Activated naive CD8-positive, alpha-beta T cell treated with anti-CD3 and anti-CD28 coated beads, Interleukin-2, amount 50 U/mL, for 24 hours (primary cell): ENCODE measurements at regions not wholly inside any gene's neighbourhood (a gene's known extent, or its start where the extent isn't known, plus 50 kb on each side); places are given as distances from the start of the nearest gene placed in this dataset.
"Not testable (repeated sequence)": the region's sequence is repeated elsewhere in the genome, so short reads cannot be mapped to it uniquely, and the experiment has no call there.

Source experiments
- ATAC-seq: fragments of 150-1000 bp; cut with Tn5 transposase; one replicate; pipeline ENCODE4 v1.10.0; 2021
- DNase-seq: peaks from one replicate; pipeline ENCODE4 v3.0.0; 2021
- H3K27ac Mint-ChIP-seq: one replicate; pipeline ENCODE4 v1.8.0; 2021; ENCODE audit warnings: mild to moderate bottlenecking, mixed read lengths
- H3K27me3 Mint-ChIP-seq: one replicate; pipeline ENCODE4 v1.8.0; 2021; ENCODE audit warnings: mixed read lengths
- H3K36me3 Mint-ChIP-seq: one replicate; pipeline ENCODE4 v1.8.0; 2021; ENCODE audit warnings: low read depth, mixed read lengths
- H3K4me1 Mint-ChIP-seq: one replicate; pipeline ENCODE4 v1.8.0; 2021; ENCODE audit warnings: mixed read lengths
- H3K4me3 Mint-ChIP-seq: one replicate; pipeline ENCODE4 v1.8.0; 2021; ENCODE audit warnings: mild to moderate bottlenecking, moderate library complexity, mixed read lengths
- H3K9me3 Mint-ChIP-seq: one replicate; pipeline ENCODE4 v1.8.0; 2021; ENCODE audit warnings: mixed read lengths

DNA sequence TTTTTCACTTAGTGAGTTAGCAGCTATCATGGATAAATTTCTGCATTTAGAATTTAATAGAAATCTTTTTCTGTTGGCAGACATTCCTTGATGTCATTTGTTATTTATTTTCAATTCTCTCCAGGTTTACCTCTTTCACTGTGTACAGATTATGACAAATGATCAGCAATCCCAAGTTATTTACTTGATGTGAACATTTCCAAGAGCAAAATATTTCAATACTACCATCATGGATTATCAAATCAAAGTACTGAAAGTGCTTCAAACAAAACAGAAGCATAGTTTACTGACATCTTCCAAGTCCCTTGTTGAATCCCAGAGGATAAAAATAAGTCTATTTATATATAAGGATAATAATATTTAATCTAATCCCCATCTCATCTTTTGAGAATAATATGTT is 852.2 kb upstream of the CITED2 start:
- Mint-ChIP-seq H3K9me3 (peaks cover 11% of the 10 kb centered on the region), H3K27me3 (no peaks in the 10 kb centered on the region), H3K4me1 (no peaks in the 10 kb centered on the region), H3K27ac (no peak overlapping the region), H3K4me3 (no peak overlapping the region), H3K36me3 (no peaks in the 10 kb centered on the region)
- no peak for DNase-seq
- ATAC-seq: no peak

DNA sequence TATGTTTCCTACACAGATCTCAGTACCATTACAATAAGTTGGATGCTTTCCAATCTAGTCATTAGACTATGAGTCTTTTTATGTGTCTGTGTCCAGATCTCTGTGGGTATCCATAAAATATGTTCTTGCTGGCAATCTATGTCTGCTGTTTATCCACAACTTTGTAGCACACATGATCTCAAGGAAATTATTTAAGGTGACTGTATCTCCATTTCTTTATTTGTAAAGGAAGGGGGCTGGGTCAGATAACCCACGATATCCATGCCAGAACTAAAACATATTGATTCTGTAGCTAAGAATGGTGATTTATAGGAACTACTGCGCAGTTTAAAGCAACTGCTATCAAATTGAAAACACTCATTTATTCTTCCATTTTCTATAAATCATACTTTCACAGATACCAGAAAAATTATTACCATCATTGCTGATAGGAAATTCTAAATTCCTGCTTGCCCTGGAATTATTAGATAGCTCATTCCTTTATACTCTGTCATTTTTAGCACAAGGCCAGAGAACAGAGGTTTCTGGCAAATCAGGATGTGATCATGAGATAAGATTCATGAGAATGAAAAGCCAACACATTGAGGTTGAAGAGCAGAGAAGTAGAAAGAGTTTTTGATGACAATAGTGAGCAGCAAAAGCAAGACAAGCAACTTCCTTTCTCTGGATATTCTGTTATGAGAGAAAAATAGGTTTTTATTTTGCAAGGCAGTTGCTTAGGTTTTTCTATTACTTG is 851.4 kb upstream of the CITED2 start:
- H3K27me3 Mint-ChIP-seq: no peaks in the 10 kb centered on the region
- H3K4me1 Mint-ChIP-seq: no peaks in the 10 kb centered on the region
- DNase-seq (no peak), ATAC-seq (no peak)
- peaks cover 6% of the 10 kb centered on the region for H3K9me3 Mint-ChIP-seq
- no peak overlapping the region for H3K4me3 Mint-ChIP-seq
- H3K36me3 Mint-ChIP-seq: no peaks in the 10 kb centered on the region
- no peak overlapping the region for H3K27ac Mint-ChIP-seq

DNA sequence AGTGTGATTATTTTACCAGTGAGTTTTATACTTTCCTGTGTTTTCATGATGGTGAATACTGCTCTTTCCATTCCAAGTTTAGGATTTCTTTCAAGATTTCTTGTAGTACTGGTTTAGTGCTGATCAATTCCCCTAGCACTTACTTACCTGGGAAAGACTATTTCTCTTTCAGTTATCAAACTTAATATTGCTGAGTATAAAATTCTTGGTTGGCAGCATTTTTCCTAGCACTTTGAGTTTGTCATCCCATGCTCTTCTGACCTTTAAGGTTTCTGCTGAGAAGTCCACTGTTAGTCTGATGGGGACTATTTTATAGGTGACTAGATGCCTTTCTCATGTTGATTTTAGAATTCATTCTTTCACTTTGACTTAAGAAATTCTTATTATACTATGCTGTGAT is 842.8 kb upstream of the CITED2 start:
- Mint-ChIP-seq H3K27ac (no peak overlapping the region), H3K4me3 (no peak overlapping the region), H3K27me3 (no peaks in the 10 kb centered on the region), H3K9me3 (peaks cover 16% of the 10 kb centered on the region), H3K36me3 (no peaks in the 10 kb centered on the region), H3K4me1 (no peaks in the 10 kb centered on the region)
- ATAC-seq (no peak), DNase-seq (no peak)

DNA sequence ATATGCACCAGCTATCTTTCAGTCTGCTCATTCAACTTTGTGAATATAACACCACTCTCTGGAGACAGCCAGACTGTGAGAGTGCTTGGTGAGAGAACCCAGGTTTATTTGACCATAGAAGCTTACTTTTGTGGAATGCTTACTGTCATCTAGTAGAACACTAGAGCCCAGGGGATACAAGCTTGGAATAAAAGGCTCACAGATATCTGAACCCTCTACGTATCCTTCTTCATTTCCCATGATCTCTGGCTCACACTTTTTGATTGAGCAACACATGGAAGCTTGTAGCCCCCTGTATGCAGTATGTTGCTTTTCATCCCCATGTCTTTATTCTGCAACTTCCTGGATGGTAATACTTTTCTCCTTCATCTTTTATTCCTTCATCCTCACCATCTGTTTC is 835.3 kb upstream of the CITED2 start:
- H3K9me3 Mint-ChIP-seq: no peaks in the 10 kb centered on the region
- ATAC-seq (no peak), DNase-seq (no peak)
- H3K4me1 Mint-ChIP-seq: no peaks in the 10 kb centered on the region
- H3K27ac Mint-ChIP-seq: no peak overlapping the region
- no peaks in the 10 kb centered on the region for H3K27me3 Mint-ChIP-seq
- no peak overlapping the region for H3K4me3 Mint-ChIP-seq
- no peaks in the 10 kb centered on the region for H3K36me3 Mint-ChIP-seq

DNA sequence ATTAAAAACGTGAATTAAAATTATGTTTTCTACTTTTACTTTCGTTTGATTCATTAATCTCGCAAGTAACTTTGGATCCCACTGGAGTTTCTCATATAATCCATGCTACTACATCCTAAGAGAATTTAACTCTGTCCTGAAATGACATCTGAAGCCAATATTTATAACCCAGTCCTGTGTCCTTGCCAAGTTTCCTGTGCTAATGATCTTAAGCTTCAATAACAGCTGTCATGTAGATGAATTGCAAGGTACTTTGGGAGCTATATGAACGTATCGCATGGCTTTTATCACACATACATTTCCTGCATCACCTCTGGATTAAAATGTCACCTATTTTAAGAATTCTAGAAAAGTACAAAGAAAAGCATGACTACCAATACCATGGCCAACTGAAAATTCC is 833.8 kb upstream of the CITED2 start:
- Mint-ChIP-seq H3K4me3 (no peak overlapping the region), H3K27me3 (no peaks in the 10 kb centered on the region), H3K27ac (no peak overlapping the region), H3K4me1 (no peaks in the 10 kb centered on the region), H3K36me3 (no peaks in the 10 kb centered on the region), H3K9me3 (no peaks in the 10 kb centered on the region)
- ATAC-seq (no peak), DNase-seq (no peak)

DNA sequence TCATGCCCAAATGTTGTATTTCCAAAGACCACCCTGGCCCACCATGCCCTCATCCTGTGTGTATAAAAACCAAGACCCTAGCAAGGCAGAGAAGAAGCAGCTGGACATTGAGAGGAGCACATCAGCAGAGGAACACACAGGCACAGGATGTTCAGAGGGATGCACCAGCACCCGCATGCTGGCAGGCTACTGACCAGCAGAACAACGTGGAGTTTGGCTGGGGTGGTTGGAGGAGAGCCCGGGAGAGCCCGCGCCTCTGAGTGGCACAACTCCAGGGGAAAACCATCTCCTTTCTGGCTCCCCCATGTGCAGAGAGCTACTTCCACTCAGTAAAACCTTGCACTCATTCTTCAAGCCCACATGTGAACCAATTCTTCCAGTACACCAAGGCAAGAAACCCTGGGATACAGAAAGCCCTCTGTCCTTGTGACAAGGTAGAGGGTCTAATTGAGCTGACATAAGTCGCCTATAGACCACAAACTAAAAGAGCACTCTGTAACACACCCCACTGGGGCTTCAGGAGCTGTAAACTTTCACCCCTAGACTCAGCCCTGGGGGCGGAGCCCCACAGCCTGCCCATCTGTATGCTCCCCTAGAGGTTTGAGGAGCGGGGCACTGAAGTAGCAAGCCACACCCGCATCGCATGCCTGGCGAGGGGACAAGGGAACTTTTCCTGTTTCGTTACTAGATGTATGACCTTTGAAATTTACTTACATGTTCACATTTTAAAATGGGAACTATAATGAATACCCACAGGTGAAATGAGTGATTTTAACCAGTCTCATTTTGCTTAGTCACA is 831.5 kb upstream of the CITED2 start:
- peaks cover 2% of the 10 kb centered on the region for H3K27me3 Mint-ChIP-seq
- H3K4me3 Mint-ChIP-seq: no peak overlapping the region
- H3K27ac Mint-ChIP-seq: no peak overlapping the region
- DNase-seq: no peak
- H3K9me3 Mint-ChIP-seq: no peaks in the 10 kb centered on the region
- no peaks in the 10 kb centered on the region for H3K36me3 Mint-ChIP-seq
- H3K4me1 Mint-ChIP-seq: no peaks in the 10 kb centered on the region
- ATAC-seq: no peak

DNA sequence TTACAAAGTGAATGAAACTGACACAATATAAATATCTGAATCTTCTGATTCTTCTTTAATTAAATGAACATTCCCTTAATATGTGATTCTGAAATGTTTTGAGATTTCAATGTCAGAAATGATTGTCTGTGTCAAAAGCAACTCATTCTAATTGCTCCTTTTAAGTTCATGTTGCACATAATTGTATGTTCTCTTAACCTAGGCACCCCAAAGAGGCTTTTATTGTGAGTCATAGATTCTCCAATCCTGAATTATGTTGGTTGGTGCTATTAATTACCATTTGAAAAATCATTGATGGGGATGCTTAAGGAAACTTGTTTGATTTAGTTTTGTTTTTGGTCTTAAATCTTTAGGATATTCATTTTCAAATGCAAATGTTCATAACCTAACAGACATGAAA is 829.7 kb upstream of the CITED2 start:
- H3K27ac Mint-ChIP-seq: no peak overlapping the region

DNA sequence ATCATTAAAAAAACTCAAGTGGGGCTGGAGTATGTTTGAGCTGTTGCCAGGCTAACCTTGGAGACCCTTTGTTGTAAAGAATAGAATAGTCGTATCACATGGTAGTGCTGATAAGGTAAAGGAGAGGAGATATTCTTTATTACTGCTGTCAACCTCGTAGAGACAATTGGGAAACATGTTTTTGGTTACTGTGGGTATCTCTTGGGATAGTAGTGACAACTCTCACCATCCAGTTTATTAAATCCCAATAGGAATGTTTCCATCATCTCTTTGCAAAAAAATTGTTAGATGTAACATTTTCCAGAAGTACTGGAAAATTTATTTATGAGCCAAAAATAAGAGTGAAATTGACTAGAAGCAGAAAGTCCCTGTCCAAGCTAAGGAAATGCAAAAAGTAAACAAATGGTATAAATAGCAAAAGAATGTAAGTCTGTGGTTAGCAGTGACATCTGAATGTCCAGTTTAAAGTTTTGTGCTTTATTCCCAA is 829.3 kb upstream of the CITED2 start:
- ATAC-seq: no peak
- H3K36me3 Mint-ChIP-seq: no peaks in the 10 kb centered on the region
- no peaks in the 10 kb centered on the region for H3K4me1 Mint-ChIP-seq
- DNase-seq: no peak
- H3K9me3 Mint-ChIP-seq: no peaks in the 10 kb centered on the region
- peaks cover 2% of the 10 kb centered on the region for H3K27me3 Mint-ChIP-seq
- H3K4me3 Mint-ChIP-seq: no peak overlapping the region
- no peak overlapping the region for H3K27ac Mint-ChIP-seq

More for the DNA sequence above, 829.7 kb upstream of the CITED2 start:
- Mint-ChIP-seq H3K36me3 (no peaks in the 10 kb centered on the region), H3K4me1 (no peaks in the 10 kb centered on the region), H3K4me3 (no peak overlapping the region), H3K27me3 (peaks cover 2% of the 10 kb centered on the region), H3K9me3 (no peaks in the 10 kb centered on the region)
- DNase-seq (no peak), ATAC-seq (no peak)

DNA sequence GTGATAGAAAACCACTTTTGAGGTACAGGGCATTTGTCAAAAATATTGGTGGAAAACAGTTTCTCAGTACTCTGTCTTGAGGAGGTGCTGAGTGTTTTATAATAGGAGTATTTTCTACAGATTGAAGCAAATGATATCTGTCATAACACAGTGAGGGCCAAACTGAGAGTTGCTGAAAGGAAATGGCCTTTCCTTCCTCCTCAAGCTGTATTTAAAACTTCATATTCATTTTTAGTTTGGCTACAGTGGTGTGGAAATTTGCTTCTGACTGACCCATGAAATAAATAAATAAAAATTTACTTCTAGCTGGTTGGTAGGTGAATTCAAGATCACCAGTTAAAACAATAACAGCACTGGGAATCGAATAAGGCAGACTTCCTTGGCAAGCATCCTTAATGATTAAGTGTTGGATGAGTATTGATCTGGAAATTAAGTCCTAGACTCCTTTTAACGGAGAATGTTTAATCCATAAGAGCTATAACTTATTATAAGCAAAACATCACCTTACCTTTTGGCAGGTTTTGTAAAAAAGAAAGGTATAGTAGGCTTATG is 828.6 kb upstream of the CITED2 start:
- Mint-ChIP-seq H3K27ac (no peak overlapping the region), H3K36me3 (no peaks in the 10 kb centered on the region), H3K4me1 (no peaks in the 10 kb centered on the region), H3K4me3 (no peak overlapping the region), H3K27me3 (peaks cover 2% of the 10 kb centered on the region), H3K9me3 (no peaks in the 10 kb centered on the region)
- DNase-seq: no peak
- ATAC-seq: no peak

DNA sequence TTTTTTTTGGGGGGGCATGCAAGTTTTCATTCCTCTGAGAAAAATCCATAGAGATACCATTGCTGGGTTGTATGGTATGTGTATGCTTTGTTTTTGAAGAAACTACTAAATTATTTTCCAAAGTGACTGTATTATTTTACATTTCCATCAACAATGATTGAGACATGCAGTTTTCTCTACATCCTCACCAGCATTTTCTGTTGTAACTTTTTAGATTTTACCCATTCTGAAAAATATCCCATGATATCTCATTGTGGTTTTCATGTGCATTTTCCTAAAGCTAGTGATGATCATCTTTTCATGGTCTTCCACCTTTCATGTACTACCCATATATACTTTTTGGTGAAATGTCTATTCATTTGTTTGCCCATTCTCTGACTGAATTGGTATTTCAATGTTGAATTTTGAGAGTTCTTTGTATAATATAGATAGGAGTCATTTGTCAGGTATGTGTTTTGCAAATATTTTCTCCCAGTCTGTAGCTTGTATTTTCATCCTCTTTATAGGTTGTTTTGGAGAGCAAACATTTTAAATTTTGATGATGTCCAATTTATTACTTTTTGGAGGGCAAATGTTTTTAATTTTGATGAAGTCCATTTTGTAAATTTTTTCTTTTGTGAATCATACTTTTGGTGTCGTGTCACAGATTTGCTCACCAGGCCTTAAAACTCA is 827.5 kb upstream of the CITED2 start:
- Mint-ChIP-seq H3K27ac (no peak overlapping the region), H3K9me3 (no peaks in the 10 kb centered on the region), H3K27me3 (peaks cover 2% of the 10 kb centered on the region), H3K4me1 (no peaks in the 10 kb centered on the region), H3K36me3 (no peaks in the 10 kb centered on the region), H3K4me3 (no peak overlapping the region)
- ATAC-seq (no peak), DNase-seq (no peak)

DNA sequence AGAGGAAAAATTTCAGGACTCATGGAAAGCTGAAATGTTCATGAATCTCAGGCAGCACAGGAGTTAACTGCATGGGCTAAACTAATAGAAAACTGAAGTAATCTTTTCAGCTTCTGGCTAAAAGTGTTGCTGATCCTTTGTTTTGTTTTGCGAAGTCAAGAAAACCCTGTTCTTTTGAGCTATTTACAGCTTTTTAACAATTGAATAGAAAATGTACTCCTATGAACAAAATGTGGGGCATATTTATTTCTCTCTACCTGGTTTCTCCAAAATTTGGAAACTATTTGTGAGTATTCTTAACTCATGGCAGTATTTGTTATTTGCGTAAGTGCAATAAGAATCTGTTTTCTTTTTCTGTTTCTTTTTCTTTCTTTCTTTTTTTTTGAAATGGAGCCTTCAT is 818.8 kb upstream of the CITED2 start:
- no peaks in the 10 kb centered on the region for H3K27me3 Mint-ChIP-seq
- no peak for DNase-seq
- H3K9me3 Mint-ChIP-seq: peaks cover 19% of the 10 kb centered on the region
- H3K4me3 Mint-ChIP-seq: no peak overlapping the region
- H3K36me3 Mint-ChIP-seq: no peaks in the 10 kb centered on the region
- no peak overlapping the region for H3K27ac Mint-ChIP-seq
- ATAC-seq: no peak
- no peaks in the 10 kb centered on the region for H3K4me1 Mint-ChIP-seq

DNA sequence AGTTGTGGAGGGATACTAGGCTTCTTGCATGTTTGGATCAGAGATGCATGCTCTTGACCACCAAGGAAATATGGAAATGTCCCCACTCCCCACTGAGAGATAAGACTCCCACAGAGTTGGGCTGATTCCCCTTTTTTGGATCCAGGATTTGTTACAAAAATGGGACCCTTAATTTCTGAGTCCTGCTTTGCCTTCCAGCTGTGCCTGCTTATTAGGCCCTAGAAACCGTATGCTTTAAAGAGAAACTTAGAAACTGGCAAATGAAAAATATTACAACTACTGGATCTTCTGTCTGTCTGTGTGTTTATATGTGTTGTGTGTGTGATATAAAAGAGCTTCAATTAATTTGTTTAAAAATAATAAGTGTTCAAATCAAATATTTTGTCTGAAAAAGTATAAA is 817.6 kb upstream of the CITED2 start:
- peaks cover under 1% of the 10 kb centered on the region for H3K27me3 Mint-ChIP-seq
- H3K9me3 Mint-ChIP-seq: peaks cover 20% of the 10 kb centered on the region
- no peaks in the 10 kb centered on the region for H3K4me1 Mint-ChIP-seq
- DNase-seq (no peak), ATAC-seq (no peak)
- no peak overlapping the region for H3K27ac Mint-ChIP-seq
- no peaks in the 10 kb centered on the region for H3K36me3 Mint-ChIP-seq
- no peak overlapping the region for H3K4me3 Mint-ChIP-seq

DNA sequence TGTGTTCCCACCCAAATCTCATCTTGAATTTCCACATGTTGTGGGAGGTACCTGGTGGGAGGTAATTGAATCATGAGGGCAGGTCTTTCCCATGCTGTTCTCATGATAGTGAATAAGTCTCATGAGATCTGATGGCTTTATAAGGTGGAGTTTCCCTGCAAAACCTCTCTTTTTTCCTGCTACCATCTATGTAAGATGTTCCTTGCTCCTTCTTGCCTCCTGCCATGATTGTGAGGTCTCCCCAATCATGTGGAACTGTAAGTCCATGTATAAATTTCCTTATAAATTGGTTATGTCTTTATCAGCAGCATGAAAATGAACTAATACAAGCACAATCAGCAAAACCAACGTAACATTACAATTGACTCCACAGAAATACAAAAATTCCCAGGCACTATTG is 814.8 kb upstream of the CITED2 start:
- DNase-seq, H3K36me3 Mint-ChIP-seq, H3K4me1 Mint-ChIP-seq, H3K27me3 Mint-ChIP-seq, ATAC-seq, H3K4me3 Mint-ChIP-seq, H3K27ac Mint-ChIP-seq: not testable (repeated sequence)
- H3K9me3 Mint-ChIP-seq: peaks cover 21% of the 10 kb centered on the region

DNA sequence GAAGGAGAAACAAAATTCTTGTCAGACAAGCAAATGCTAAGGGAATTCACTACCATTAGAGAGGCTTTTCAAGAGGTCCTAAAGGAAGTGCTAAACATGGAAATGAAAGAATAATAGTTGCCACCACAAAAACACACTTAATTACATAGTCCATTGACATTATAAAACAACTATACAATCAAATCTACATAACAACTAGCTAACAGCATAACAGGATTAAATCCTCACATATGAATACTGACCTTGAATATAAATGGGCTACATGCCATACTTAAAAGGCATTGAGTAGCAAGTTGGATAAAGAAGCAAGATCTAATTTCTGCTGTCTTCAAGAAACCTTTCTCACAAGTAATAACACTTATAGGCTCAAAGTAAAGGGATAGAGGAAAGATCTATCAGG is 811.5 kb upstream of the CITED2 start:
- Mint-ChIP-seq H3K27me3 (peaks cover 2% of the 10 kb centered on the region), H3K27ac (no peak overlapping the region), H3K4me3 (no peak overlapping the region), H3K36me3 (no peaks in the 10 kb centered on the region), H3K4me1 (no peaks in the 10 kb centered on the region), H3K9me3 (peaks cover 5% of the 10 kb centered on the region)
- no peak for DNase-seq
- no peak for ATAC-seq

DNA sequence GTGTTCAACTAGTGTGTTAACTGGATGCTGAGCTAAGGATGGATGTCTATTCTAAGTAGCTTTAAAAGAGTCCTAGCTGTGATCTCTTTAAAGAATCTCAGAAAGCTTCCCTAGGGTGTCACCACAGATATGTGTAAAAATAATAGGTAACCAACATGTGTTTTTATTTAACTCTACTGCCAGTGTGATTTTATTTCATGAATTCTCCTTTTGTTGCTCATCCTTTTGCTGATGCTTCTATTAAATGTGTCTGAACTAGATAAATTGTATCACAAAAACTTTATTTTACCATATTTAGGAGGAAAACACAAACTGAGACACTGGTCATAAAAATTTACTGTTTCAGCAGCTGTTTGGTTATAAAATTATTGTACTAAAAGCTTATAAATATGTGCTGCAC is 809.4 kb upstream of the CITED2 start:
- H3K4me3 Mint-ChIP-seq: no peak overlapping the region
- DNase-seq: no peak
- H3K27ac Mint-ChIP-seq: no peak overlapping the region
- peaks cover 5% of the 10 kb centered on the region for H3K9me3 Mint-ChIP-seq
- no peaks in the 10 kb centered on the region for H3K4me1 Mint-ChIP-seq
- no peaks in the 10 kb centered on the region for H3K36me3 Mint-ChIP-seq
- H3K27me3 Mint-ChIP-seq: peaks cover 2% of the 10 kb centered on the region
- ATAC-seq: no peak
